PC-3 (cell line): ENCODE measurements at regions not wholly inside any gene's neighbourhood (a gene's known extent, or its start where the extent isn't known, plus 50 kb on each side); places are given as distances from the start of the nearest gene placed in this dataset.

Experiments used
- EZH2 ChIP-seq: fragments of 300-600 bp; sonication (generic); IDR thresholded peaks from one replicate; pipeline ENCODE4 v1.6.1; 2017; ENCODE audit warnings: antibody characterized with exemption, mild to moderate bottlenecking, low read length; ENCODE audit not compliant: unreplicated experiment
- TF ChIP-seq, protein P1 (sequence below): fragments of 300-600 bp; sonication (generic); conservative IDR thresholded peaks from 2 replicates; pipeline ENCODE4 v1.5.1; 2017; ENCODE audit warnings: antibody characterized with exemption, low read depth, mild to moderate bottlenecking, low read length

- TF ChIP-seq, protein P1, sequence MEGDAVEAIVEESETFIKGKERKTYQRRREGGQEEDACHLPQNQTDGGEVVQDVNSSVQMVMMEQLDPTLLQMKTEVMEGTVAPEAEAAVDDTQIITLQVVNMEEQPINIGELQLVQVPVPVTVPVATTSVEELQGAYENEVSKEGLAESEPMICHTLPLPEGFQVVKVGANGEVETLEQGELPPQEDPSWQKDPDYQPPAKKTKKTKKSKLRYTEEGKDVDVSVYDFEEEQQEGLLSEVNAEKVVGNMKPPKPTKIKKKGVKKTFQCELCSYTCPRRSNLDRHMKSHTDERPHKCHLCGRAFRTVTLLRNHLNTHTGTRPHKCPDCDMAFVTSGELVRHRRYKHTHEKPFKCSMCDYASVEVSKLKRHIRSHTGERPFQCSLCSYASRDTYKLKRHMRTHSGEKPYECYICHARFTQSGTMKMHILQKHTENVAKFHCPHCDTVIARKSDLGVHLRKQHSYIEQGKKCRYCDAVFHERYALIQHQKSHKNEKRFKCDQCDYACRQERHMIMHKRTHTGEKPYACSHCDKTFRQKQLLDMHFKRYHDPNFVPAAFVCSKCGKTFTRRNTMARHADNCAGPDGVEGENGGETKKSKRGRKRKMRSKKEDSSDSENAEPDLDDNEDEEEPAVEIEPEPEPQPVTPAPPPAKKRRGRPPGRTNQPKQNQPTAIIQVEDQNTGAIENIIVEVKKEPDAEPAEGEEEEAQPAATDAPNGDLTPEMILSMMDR = no peak
- no peak for TF ChIP-seq EZH2
These were observed 508.2 kb upstream of the WWC1 start for GRCh38 chr5:167783145-167783817.
